ENCODE measurements at regions not wholly inside any gene's neighbourhood (a gene's known extent, or its start where the extent isn't known, plus 50 kb on each side); places are given as distances from the start of the nearest gene placed in this dataset.

DNA sequence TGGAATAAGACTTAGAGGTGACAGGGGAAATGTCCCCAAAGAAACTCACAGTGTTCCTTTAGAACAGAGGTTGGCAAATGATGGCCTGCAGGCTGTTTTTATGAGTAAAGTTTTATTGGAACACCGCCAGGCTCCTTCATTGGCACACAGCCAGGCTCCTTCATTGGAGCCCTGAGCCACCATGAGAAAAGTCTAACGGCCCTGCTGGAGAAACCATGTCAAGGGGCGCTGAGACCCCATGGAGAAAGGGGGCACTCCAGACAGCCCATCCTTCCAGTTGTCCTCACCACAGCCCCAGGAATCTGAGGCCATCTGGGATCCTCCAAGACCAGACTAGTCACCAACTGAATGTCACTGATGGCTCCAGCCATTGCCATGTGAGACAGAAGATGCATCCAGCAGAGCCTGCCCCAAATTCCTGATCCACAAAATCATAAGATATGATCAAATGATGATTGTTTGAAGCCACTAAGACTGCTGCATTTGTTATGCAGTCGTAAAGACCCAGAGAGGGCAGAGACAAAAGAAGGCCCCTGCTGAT, 88.2 kb upstream of the GPR26 start:
- TF ChIP-seq CTCF (IDR thresholded peaks at IDR 0.05 in 2 of 3, conservative IDR thresholded peaks at IDR 0.05 in 1 of 3; ENCODE audit: insufficient read depth in 2 of 3, low read depth in 1 of 3, low read length in 3 of 3), result no peak
- no peak for TF ChIP-seq CREB1 (IDR thresholded peaks at IDR 0.05)
- no peak for TF ChIP-seq CREB1 (CRISPR knock-in tag; IDR thresholded peaks at IDR 0.05)
- TF ChIP-seq, protein P1, sequence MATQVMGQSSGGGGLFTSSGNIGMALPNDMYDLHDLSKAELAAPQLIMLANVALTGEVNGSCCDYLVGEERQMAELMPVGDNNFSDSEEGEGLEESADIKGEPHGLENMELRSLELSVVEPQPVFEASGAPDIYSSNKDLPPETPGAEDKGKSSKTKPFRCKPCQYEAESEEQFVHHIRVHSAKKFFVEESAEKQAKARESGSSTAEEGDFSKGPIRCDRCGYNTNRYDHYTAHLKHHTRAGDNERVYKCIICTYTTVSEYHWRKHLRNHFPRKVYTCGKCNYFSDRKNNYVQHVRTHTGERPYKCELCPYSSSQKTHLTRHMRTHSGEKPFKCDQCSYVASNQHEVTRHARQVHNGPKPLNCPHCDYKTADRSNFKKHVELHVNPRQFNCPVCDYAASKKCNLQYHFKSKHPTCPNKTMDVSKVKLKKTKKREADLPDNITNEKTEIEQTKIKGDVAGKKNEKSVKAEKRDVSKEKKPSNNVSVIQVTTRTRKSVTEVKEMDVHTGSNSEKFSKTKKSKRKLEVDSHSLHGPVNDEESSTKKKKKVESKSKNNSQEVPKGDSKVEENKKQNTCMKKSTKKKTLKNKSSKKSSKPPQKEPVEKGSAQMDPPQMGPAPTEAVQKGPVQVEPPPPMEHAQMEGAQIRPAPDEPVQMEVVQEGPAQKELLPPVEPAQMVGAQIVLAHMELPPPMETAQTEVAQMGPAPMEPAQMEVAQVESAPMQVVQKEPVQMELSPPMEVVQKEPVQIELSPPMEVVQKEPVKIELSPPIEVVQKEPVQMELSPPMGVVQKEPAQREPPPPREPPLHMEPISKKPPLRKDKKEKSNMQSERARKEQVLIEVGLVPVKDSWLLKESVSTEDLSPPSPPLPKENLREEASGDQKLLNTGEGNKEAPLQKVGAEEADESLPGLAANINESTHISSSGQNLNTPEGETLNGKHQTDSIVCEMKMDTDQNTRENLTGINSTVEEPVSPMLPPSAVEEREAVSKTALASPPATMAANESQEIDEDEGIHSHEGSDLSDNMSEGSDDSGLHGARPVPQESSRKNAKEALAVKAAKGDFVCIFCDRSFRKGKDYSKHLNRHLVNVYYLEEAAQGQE (IDR thresholded peaks at IDR 0.05; ENCODE audit: borderline replicate concordance), result no peak
- TF ChIP-seq, protein P1 (CRISPR knock-in tag; IDR thresholded peaks at IDR 0.05; ENCODE audit: low read depth), result no peak
- TF ChIP-seq ZNF76 (CRISPR knock-in tag; IDR thresholded peaks at IDR 0.05; ENCODE audit: borderline replicate concordance), result no peak
- no peak for TF ChIP-seq CHD4 (IDR thresholded peaks at IDR 0.05; ENCODE audit: insufficient read depth, insufficient replicate concordance, low read depth, low read length, poor library complexity, severe bottlenecking)
- no peak for TF ChIP-seq U2AF1 (optimal IDR thresholded peaks at IDR 0.05; ENCODE audit: low read depth, low read length)
- TF ChIP-seq, protein P2, sequence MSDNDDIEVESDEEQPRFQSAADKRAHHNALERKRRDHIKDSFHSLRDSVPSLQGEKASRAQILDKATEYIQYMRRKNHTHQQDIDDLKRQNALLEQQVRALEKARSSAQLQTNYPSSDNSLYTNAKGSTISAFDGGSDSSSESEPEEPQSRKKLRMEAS (CRISPR knock-in tag; IDR thresholded peaks at IDR 0.05), result no peak
